Activated CD4-positive, alpha-beta T cell treated with anti-CD3 and anti-CD28 coated beads, Interleukin-2, amount 50 U/mL, for 24 hours (primary cell): ENCODE measurements at regions not wholly inside any gene's neighbourhood (a gene's known extent, or its start where the extent isn't known, plus 50 kb on each side); places are given as distances from the start of the nearest gene placed in this dataset.

ENCODE experiments used
- DNase-seq, 2 donors: peaks; one replicate each; pipeline ENCODE4 v3.0.0-alpha.2; 2020; ENCODE audit warnings: low read depth in 1 of 2, low spot score in 1 of 2

- DNase-seq: no peak
Measured at GRCh38 chr12:67217647-67218046, 51.5 kb upstream of the CAND1 start.
